GM12892 (cell line): ENCODE measurements at regions not wholly inside any gene's neighbourhood (a gene's known extent, or its start where the extent isn't known, plus 50 kb on each side); places are given as distances from the start of the nearest gene placed in this dataset.

Source experiments
- POLR2A ChIP-seq: IDR thresholded peaks from 2 replicates; pipeline ENCODE4 v1.6.1; 2011; ENCODE audit warnings: low read depth, low read length, control low read depth
- POLR2AphosphoS5 ChIP-seq: IDR thresholded peaks from 2 replicates; pipeline ENCODE4 v1.6.1; 2011; ENCODE audit warnings: low read depth, low read length, control low read depth
- TAF1 ChIP-seq: IDR thresholded peaks from 2 replicates; pipeline ENCODE4 v1.6.1; 2011; ENCODE audit warnings: low read depth, mild to moderate bottlenecking, control low read depth, low read length, borderline replicate concordance

- no peak for TF ChIP-seq TAF1
- TF ChIP-seq POLR2A, result no peak
- TF ChIP-seq POLR2AphosphoS5, result no peak
These were observed 106.5 kb downstream of the TMEM170B start for GRCh38 chr6:11644071-11644470.
